Superior temporal gyrus (tissue), 1 donor: ENCODE measurements at regions not wholly inside any gene's neighbourhood (a gene's known extent, or its start where the extent isn't known, plus 50 kb on each side); places are given as distances from the start of the nearest gene placed in this dataset.
"Not testable (repeated sequence)": the region's sequence is repeated elsewhere in the genome, so short reads cannot be mapped to it uniquely, and the experiment has no call there.

Source experiments
- DNase-seq: peaks from one replicate; pipeline ENCODE4 v3.0.0-alpha.2; 2016; ENCODE audit errors: extremely low spot score

GRCh38 chr6:23503173-23503572 is 622.8 kb upstream of the NRSN1 start:
- DNase-seq = no peak

GRCh38 chr6:23505026-23505425 is 621.0 kb upstream of the NRSN1 start:
- DNase-seq = no peak

GRCh38 chr6:23510778-23511510 is 615.1 kb upstream of the NRSN1 start:
- DNase-seq = no peak

- DNase-seq = no peak
Measured at GRCh38 chr6:23511817-23512216, 614.2 kb upstream of the NRSN1 start.

- no peak for DNase-seq
Measured at GRCh38 chr6:23518294-23518693, 607.7 kb upstream of the NRSN1 start.

- no peak for DNase-seq
Measured at GRCh38 chr6:23522792-23523547, 603.0 kb upstream of the NRSN1 start.

- no peak for DNase-seq
Measured at GRCh38 chr6:23523771-23524170, 602.2 kb upstream of the NRSN1 start.

- no peak for DNase-seq
Measured at GRCh38 chr6:23524548-23524947, 601.5 kb upstream of the NRSN1 start.

GRCh38 chr6:23526526-23526925 is 599.5 kb upstream of the NRSN1 start:
- no peak for DNase-seq

- DNase-seq = no peak
Measured at GRCh38 chr6:23529902-23530301, 596.1 kb upstream of the NRSN1 start.

GRCh38 chr6:23531666-23532065 is 594.3 kb upstream of the NRSN1 start:
- DNase-seq = no peak

- DNase-seq = no peak
Measured at GRCh38 chr6:23532227-23532626, 593.8 kb upstream of the NRSN1 start.

GRCh38 chr6:23533311-23533710 is 592.7 kb upstream of the NRSN1 start:
- DNase-seq = no peak

GRCh38 chr6:23533944-23534343 is 592.1 kb upstream of the NRSN1 start:
- DNase-seq = no peak

GRCh38 chr6:23534351-23534750 is 591.7 kb upstream of the NRSN1 start:
- DNase-seq = no peak

GRCh38 chr6:23535101-23535500 is 590.9 kb upstream of the NRSN1 start:
- no peak for DNase-seq

GRCh38 chr6:23537828-23538227 is 588.2 kb upstream of the NRSN1 start:
- DNase-seq = no peak

- DNase-seq = no peak
Measured at GRCh38 chr6:23547851-23548250, 578.2 kb upstream of the NRSN1 start.

- not testable (repeated sequence) for DNase-seq
Measured at GRCh38 chr6:23554953-23555352, 571.1 kb upstream of the NRSN1 start.

- no peak for DNase-seq
Measured at GRCh38 chr6:23559587-23560343, 566.2 kb upstream of the NRSN1 start.

- no peak for DNase-seq
Measured at GRCh38 chr6:23561732-23562131, 564.3 kb upstream of the NRSN1 start.

GRCh38 chr6:23562554-23562953 is 563.5 kb upstream of the NRSN1 start:
- no peak for DNase-seq

- DNase-seq = no peak
Measured at GRCh38 chr6:23563323-23563722, 562.7 kb upstream of the NRSN1 start.
